Right forelimb (tissue), 1 donor: ENCODE measurements at regions not wholly inside any gene's neighbourhood (a gene's known extent, or its start where the extent isn't known, plus 50 kb on each side); places are given as distances from the start of the nearest gene placed in this dataset.

Source experiments
- DNase-seq: peaks from one replicate; pipeline ENCODE4 v3.0.0-alpha.2; 2018

DNA sequence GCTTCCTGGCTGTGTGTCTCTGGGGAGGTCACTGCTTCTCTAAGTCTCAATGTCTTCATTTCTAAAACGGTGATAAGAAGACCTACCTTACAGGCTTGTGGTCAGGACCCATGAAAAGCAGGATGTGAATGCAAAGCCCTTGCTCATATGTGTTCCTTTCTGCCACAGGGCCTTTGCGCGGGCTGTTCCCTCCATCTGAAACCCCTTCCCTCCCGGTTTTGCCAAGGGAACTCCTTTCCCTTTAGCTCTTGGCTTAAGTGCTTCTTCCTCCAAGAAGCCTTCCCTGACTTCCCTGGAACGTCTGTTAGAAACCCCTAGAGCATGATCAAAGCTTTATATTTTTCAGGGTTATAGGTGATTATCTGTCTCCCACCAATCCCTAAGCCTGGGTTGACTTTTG lies 147.2 kb upstream of the PTPN1 start:
- no peak for DNase-seq

DNA sequence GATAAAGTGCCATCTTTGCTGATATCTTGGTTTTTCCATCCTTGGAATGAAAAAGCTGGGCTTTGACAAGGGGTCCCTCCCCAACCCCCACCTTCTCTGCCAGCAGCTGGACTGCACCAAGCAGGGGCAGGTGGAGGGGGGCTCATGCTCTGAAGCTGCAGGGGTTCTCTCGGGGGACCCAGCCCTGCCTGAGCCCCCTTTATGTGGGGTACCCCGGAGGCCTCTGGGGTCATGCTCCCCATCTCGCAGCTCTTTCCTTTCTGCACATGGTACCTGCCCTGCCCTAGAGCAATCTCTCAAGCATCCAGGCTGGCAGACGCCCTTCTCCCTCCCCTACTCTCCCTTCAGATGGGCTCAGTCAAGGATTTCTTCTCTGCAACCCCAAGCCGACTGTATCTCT lies 146.7 kb upstream of the PTPN1 start:
- DNase-seq = no peak

DNA sequence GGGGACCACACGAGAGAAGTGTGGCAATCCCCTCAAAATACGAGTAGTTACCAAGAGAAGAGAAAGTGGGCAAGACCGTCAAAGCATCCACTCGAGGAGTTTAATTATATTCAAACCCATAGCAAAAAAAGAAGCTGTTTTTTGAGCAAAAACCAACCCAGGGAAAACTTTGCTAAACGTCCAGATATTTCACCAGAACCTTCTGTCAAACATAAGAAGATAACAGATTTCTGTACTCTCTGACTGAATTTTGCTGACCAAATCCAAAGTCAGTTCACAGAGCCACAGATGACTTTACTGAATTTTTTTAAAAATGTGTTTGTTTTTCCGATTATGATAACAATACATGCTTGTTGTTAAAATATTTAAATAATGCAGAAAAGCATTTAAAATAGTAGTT lies 145.6 kb upstream of the PTPN1 start:
- DNase-seq = no peak

DNA sequence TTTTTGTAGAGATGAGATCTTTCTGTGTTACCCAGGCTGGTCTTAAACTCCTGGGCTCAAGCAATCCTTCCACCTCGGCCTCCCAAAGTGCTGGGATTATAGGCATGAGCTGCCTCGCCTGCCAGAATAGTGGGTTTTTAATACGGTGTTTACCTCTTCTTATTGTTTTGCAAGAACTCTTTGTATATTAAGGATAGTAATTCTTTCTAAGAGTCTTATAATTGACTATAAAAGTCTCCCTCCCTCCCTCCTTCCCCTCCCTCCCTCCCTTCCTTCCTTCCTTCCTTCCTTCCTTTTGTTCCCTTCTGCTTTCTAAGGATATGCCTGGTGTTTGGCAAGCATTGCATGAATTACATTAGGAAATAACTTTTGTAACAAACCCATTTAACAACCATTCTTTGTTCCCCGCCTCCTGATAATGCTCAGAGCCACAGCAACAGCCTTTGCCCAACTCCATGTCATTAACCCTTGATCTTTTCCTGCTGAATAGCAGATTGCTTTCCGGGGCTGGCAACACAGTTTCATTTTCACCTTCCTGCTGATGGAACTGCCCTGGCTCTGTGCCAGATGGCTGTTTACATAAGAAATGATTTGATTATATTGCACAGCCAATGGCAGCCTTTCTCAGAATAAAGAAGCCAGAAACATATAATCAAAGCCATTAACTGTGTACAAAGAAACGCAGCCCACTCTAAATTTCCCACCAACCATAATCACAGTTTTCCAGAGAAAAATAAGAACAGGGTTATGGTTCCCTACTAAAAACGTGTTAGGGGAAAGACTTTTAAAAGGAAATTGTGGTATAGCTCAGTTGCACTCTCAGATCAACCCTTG lies 143.7 kb upstream of the PTPN1 start:
- DNase-seq = no peak

DNA sequence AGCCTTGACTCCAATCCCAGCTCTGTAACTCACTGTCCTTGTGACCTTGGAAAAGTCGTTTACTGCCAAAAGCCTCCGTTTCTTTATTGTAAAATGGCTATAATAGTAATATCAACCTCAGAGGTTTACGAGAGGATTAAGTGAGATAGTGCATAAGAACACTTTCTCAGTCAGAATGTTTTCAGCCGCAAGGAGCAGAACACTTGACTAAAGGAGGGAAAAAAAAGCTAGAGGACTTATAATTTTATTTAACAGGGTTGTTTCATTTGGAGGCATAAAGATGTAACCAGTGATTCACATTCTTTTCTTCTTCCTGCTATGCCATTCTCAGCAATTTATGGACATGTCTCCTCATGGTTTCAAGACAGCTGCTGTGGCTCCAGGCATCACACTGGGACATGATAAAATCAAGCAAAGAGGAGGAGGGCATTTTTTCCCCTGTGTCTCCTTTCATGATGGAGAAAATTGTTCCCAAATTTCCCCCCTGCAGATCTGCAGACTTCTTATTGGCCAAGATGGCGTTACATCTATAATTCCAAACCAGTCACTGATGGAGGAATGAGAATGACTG lies 143.0 kb upstream of the PTPN1 start:
- DNase-seq = no peak

DNA sequence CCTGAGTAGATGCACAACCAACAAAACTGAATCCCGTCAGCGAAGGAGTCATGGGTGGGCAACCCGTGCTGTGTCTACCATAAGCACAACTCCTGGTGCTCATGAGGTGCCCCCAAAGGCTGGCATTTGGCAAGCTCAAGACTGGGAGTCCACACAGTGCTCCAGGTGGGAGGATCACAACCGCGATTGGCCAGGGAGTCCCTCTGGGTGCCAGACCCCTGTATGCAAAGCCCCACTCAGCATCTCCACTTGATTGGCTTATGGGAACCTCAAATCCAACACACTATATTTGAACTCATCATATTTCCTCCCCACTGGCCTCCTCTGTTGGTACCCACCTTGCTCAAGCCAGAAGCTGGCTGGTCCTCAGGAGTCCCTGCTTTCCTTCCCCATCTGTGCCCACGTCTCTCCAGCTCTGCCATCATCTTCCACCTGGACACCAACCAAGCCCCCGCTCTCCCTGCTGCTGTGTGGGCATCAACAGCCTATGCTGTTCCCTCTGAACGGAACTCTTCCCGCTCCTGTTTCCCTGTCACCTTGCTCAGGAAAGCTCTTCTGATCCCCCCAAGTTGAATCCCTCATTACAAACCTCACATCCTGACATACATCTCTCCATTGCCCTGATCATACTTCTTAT lies 142.3 kb upstream of the PTPN1 start:
- DNase-seq = no peak

DNA sequence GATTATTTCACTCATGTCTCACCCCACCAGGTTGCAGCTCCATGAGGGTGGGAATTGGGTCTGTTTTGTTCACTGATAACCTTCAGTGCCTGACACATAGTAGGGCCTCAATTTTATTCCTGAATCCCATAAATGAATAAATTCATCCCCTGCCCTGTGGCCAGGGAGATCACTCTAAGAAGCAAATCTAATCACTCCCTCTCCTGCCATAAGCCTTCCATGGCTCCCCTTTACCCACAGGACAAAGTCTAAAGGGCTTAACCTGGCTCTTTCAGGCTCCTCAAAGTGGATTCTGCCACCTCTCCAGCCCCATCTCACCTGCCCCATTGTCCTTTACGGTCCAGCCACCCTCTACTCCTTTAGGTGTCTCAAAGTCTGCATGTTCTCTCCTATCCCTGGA lies 141.8 kb upstream of the PTPN1 start:
- no peak for DNase-seq

DNA sequence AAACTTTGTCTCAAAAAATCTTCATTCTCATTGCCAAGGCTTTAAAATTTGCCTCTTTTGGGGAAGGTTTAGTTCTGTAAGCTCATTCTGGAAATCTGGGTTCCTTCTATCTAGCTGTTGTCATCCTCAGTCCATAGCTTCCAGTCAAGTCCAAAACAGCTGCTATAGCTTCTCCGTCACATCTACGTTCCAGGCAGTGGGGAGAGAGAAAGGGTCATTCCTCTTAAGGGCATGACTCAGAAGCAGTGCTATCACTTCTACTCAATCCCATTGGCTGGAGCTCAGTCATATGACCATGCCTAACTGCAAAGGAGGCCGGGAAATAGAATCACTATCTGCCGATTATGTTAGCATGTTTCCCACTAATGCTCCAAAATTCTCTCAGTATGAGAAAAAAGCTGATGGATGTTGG lies 141.4 kb upstream of the PTPN1 start:
- no peak for DNase-seq

DNA sequence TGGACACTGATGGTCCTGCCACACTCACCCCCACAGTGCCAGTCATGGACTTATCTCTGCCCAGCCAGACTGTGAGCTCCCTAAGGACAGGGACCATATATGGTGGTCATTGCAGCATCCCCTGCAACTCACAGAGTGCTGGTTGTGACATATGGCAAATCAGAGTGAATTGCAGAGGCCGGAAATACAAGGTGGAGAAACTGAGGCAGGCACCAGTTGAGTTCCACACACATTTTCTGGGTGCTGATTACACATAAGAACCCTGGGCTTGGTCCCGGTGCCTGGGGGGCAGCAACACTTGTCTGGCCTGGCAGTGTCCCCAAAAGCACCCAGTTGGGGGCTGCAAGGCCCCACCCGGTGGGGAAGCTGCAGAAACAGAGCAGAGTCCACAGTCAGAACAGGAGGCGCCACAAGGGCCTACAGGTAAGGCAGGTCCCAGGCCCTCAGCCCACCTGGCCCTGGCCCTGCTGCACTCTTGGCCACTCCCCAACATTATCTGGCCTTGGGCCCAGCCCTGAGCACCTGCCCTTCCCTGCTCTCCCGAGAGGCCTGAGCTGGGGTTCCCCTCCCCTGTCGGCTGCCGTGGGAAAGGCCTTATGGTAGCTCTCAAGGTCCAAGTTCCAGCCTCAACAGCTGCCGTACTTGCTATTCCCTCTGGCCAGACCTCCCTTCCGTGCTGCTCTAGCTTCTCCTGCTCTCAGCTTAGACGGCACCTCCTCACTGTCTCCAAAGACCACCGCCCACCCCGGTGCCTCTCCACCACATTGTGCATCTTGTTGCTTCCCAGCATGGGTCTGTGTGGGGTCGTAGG lies 140.8 kb upstream of the PTPN1 start:
- DNase-seq = no peak

DNA sequence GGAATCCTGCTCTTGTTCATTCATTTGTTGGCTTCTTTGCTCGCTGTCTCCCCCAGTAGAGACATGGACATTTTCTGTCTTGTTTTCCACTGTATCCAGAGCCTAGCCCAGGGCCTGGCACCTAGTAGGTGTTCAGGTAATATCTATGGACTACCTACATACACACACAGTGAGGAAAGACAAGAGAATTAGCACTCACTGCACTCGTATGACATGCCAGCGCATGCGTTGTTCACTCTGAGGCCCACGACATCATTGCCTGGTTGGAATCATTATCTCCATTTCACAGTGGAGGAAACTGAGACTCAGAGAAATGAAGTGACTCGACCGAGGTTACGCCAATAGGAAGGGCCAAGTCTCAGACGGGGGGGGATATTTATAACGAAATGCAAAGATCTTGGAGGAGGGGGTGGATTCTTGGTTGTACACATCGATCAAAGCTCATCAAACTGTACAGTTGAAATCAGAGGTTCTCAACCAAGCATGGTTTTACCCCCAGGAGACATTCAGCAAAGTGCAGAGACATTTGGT lies 140.1 kb upstream of the PTPN1 start:
- DNase-seq = no peak

DNA sequence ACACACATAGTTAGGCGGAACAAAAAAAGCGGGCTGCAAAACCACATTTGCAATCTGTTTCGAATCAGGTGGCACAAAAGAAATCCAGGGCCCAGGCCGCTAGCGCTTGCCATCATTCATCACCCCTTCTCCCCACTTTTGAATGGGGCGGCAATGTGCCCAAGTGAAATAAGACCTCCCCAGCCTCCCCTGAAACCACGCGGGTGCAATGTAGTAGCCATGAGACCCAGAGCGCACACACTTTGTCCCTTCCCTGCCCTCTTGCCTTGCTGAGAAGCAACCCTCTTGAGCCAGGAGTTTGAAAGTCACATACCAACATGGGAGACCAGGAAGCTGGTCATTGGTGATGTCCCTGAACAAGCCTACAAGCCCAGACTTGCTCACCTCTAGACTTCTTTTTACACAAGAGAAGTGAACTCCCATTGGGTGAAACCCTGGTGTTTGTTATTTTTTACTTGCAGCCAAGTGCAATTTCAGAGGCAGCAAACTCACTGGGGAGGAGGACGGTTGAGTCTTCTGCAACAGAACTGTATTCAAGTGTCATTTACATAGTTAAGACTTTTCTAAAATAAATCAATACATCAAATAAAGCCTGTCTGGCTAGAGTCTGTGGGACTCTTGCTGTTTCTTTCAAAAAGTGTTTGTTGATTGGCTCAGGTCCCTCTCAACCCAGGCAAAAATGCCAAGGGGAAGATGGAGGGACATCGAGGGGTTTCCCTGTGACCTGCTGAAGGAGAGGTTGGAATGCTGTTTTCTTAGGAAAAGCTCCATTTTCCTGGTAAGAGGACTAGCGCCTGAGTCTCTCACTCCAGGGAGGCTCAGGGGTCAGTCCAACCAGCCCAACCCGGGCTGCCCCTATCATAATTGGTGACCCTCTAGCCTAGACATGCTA lies 138.1 kb upstream of the PTPN1 start:
- no peak for DNase-seq

DNA sequence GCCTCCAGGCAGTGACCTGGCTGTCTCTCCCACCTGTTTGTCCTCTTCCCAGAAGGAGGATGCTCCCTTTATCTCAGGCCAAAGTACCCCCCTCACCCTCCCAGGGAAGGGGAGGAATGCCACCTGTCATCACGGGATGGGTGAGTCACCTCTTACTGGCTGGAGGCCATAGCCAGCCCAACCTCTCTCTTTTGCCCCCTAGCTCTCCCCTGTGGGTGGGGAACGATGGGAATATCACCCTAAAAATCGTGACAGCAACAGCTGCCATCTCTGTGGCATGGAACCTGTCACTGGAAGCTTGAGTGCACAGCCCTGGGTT lies 137.5 kb upstream of the PTPN1 start:
- DNase-seq = no peak

DNA sequence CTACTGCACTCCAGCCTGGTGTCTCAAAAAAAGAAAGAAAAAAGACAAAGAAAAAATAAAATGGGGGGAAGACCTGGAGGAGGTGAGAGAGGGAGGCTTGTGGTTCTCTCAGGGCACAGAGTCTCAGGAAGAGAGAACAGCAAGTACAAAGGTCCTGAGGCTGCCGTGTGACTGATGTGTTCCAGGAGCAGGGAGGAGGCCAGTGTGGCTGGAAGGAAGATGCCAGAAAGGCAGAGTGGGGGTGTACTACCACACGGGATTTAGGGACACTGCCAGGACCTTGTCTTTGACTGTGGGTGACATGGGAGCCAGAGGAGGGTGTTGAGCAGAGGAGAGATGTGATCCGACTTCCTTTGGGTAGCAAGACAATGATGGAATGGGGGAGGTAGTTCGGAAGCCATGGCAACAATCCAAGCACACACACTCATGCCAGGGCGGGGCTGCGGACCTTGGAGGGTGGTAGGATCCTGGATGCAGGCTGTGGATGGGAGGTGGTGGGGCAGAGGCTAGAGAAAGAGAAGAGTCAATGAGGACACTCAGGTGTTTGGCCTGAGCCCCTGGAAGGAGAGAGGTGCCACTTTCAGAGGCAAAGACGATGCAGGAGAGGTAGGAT lies 136.4 kb upstream of the PTPN1 start:
- DNase-seq = no peak

DNA sequence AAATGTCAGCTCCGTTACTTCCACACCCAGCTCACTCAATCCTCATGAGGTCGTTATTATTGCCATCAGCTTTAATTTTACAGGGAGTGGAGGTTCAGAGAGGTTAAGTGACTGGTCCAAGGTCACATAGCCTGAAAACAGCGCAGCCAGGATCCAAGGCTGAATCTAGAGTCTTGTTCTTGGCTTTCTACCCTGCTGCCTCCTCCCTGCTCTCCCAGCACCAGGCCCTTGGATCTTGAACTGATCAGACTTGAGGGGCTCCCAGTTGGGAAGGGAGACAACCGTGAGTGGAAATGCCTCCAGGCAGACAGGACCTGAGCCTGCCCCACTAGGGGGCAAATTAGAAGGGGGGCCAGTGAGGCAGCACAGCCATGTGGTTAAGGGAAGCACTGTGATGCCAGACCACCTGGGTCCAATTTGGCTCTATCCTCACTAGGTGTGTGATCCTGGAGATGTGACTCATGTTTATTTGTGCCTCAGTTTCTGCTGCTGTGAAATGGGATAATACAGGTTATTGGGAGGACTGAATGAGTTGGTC lies 135.6 kb upstream of the PTPN1 start:
- no peak for DNase-seq

DNA sequence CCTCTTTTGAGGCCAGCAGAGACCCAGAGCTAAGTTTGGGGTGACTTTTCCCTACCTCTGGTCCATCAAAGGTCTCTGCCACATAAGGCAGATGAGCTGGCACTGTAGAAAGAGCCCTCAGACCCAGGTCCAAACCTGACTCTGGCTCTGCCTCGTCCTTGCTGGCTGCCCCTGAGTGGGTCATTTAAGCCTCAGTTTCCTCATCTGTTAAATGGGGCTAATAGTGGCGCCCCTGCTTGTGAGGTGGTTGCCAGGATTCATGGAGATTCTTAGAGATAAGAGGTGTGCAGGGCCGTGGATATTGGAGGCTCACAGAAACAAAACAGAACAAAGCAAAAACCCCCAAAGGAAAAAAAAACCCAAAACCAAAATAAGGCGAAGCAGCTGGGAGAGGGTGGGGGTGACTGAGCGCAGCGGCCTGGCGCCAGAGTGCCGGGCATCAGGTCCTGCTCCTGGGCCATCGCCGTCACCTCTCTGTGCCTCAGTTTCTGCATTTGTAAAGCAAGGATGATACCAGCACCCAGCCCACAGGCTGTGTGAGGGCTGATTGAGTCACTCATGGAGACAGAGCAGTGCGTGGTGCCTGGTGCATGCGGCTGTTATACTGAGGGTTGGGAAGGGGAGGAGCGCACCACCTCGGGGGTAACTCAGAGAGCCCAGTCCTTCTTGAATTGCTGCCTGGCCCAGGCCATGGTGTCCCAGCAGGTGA lies 133.8 kb upstream of the PTPN1 start:
- no peak for DNase-seq

DNA sequence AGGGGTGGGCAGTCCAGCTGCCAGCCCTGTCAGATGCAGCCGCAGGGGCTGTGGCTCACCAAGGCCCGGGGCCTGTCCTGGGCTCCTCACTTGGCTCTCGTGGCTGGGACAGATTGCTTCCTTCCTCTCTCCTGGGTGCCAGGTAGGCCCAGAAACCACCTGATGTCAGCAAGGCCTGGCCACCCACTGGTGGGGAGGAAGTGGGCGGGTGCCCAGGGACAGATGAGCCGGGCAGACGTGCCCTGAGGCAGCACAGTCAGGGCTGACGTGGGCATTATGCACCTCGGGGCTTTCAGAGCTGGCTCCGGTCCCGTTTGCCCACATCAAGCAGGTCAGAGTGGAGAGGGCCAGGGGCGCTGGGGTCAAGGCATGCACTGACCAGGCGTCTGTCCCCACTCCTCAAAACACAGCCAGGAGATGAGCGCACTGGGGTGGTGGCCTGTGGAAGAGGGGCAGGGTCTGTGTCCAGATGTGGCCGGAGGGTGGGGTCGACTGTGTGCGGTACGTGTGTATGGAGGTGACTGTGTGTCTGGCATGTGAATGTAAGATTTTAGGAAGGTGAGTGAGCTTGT lies 133.2 kb upstream of the PTPN1 start:
- no peak for DNase-seq

DNA sequence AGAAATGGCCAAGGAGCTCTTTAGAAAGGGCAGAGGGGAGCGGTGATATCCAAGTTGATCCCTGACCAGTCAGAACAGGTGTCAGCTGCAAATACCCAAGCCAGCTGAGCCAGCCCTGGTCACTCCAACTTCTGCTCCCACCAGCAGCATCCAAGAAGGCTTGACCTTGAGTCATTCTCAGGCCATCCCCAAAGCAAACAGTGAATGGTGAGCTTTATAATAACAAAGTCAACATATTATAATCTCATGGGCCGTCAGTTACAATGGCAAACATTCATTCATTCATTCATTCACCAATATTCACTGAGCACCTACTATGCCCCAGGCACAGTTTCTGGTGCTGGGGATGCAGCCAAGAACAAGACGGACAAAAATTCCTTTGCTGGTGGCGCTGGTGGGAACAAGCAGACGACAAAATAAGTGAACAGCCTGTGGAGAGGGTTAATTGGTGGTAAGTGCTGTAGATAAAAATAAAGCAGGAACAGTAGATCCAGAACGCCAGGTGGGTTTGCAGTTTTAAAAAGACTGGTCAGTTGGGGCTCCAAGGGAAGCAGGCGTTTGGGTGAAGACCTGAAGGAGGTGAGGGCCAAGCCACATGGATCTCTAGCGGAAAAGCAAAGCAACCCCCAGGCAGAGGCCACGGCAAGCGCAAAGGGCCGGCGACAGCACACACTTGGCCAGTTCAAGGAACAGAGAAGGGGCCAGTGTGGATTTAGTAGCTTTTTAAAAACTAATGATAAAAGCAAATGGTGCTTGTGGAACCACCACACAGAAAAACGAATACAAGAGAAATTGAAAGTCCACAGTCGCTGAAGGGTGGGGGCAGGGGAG lies 131.8 kb upstream of the PTPN1 start:
- DNase-seq = no peak

DNA sequence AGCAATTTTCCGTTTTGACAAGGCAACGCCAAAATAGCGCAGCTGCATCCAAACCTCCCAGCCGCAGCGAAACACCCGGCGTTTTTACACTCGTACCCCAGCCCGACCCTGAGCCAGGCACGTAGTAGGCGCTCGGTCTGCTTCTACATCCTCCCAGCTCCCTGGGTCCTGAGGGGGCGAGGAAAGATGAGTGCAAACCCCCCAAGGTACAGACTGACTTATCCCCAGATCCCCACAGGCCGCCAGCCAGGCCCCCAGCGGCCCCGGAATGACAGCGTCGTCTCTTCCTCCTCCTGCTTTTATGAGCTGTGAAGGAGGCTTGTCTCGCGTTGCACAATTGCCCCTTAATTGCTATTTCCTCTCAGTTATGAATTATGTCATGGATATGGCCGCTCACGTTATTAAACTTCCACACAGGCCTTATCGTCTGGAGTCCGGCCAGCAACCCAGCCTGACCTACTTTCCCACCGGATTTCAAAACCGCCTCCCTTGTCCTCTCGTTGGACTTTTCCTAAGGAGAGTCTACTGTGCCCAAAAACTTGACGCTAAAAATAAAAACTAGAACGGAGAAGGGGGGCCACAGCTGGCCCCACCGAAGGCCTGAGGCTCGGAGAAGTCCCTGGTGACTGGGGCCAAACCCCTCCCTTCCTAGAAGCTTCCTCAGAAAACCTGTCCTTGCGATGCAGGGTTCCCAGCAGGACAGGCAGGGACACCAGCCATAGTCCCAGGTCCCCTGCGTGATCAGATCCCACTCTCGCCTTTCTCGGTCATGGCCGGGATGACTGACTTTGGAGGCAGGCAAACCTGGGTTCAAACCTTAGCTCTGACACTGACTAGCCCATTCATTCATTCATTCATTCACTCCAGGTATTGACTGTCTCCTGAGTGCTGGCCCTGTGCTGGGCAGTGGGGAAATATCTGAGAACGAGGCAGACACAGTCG lies 130.9 kb upstream of the PTPN1 start:
- DNase-seq = peak; percentile 67
